Ovary (tissue), 7 donors: ENCODE measurements at regions not wholly inside any gene's neighbourhood (a gene's known extent, or its start where the extent isn't known, plus 50 kb on each side); places are given as distances from the start of the nearest gene placed in this dataset.

Experiments used
- DNase-seq, 5 donors: peaks; one replicate each; pipeline ENCODE4 v3.0.0-alpha.2; 2019 to 2020
- H3K27ac ChIP-seq, 2 donors: fragments of 200-600 bp; one replicate each; pipeline versions ENCODE4 v1.5.1 to v1.8.0; 2019 to 2022
- H3K27me3 ChIP-seq: fragments of 200-600 bp; one replicate; pipeline ENCODE4 v1.8.0; 2022
- H3K36me3 ChIP-seq: fragments of 200-600 bp; sonication (generic); one replicate; pipeline ENCODE4 v1.5.1; 2019
- H3K4me1 ChIP-seq: one replicate; pipeline ENCODE4 v1.8.1; 2013; ENCODE audit warnings: mild to moderate bottlenecking, moderate library complexity; ENCODE audit not compliant: insufficient read depth
- H3K4me3 ChIP-seq: fragments of 200-600 bp; sonication (generic); one replicate; pipeline ENCODE4 v1.5.1; 2017
- H3K9me3 ChIP-seq, 2 donors: fragments of 200-600 bp in 1 of 2; sonication (generic) in 1 of 2; one replicate each; pipeline versions ENCODE4 v1.5.1 to v1.8.1; 2013 to 2019; ENCODE audit warnings: mild to moderate bottlenecking in 1 of 2, moderate library complexity in 1 of 2
- EP300 ChIP-seq: sonication (generic); formaldehyde crosslinking; IDR thresholded peaks from one replicate; pipeline ENCODE4 v1.6.1; 2017; ENCODE audit warnings: antibody characterized with exemption
- POLR2A ChIP-seq: fragments of 450-650 bp; IDR thresholded peaks from one replicate; pipeline ENCODE4 v1.6.1; 2017; ENCODE audit warnings: antibody characterized with exemption, mild to moderate bottlenecking, moderate library complexity
- WGBS, 3 donors: extraction: QIAGEN DNeasy Blood & Tissue Kit in 1 of 3; methylation state at CpG; one replicate each; pipeline versions ENCODE4 v1.1.5 to v1.1.7; 2013 to 2017; 5-methylcytosine and 5-hydroxymethylcytosine counted together
- intact Hi-C, 4 donors: fragments of 100-400 bp; cut with DNase I; formaldehyde crosslinking; loops; one replicate each; pipeline versions ENCODE4 v1.11.0 to v1.15.1; 2022 to 2023
- TF ChIP-seq, protein P1 (sequence below), 3 donors: fragments of 450-650 bp in 2 of 3; fragments of 200-600 bp in 1 of 3; IDR thresholded peaks; one replicate each; pipeline versions ENCODE4 v1.5.1 to v1.8.0; 2016 to 2022; ENCODE audit warnings: antibody characterized with exemption in 3 of 3, mild to moderate bottlenecking in 1 of 3
- donor health status: DM: no; HTN: no; CAD: no; lungs with moderate emphysema.
- donor health status: DM: no; HTN: no; CAD: no.
- donor health status: Bipolar disorder and iron deficiency.
- donor health status: DM: no; HTN: no; CAD: no.
- donor health status: DM: yes; HTN: yes; CAD: no.

DNA sequence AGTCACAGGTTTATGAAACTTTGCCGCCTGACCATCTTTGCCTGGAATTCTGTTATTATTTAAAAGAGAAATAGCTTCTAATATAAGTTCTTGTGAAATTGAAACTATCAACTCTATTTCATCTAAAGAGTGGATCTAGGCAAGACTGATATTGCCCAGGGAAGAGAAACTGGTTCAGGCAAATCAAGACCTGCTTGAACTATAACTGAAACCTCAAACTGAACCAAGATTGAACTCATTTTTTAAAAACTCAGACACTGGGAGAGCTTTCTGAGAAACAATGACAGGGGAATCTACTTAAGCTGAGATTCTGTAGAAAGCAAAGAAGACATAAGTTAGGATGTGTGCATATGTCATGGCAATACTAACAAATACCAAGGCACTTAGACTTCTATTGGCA is 815.8 kb downstream of the BRINP1 start:
- Histone ChIP-seq H3K27ac (no peak overlapping the region), H3K4me1 (no peaks in the 10 kb centered on the region), H3K4me3 (no peak overlapping the region), H3K27me3 (no peaks in the 10 kb centered on the region), H3K36me3 (no peaks in the 10 kb centered on the region), H3K9me3 (no peaks in the 10 kb centered on the region)
- TF ChIP-seq EP300, result no peak
- TF ChIP-seq, protein P1, sequence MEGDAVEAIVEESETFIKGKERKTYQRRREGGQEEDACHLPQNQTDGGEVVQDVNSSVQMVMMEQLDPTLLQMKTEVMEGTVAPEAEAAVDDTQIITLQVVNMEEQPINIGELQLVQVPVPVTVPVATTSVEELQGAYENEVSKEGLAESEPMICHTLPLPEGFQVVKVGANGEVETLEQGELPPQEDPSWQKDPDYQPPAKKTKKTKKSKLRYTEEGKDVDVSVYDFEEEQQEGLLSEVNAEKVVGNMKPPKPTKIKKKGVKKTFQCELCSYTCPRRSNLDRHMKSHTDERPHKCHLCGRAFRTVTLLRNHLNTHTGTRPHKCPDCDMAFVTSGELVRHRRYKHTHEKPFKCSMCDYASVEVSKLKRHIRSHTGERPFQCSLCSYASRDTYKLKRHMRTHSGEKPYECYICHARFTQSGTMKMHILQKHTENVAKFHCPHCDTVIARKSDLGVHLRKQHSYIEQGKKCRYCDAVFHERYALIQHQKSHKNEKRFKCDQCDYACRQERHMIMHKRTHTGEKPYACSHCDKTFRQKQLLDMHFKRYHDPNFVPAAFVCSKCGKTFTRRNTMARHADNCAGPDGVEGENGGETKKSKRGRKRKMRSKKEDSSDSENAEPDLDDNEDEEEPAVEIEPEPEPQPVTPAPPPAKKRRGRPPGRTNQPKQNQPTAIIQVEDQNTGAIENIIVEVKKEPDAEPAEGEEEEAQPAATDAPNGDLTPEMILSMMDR (IDR thresholded peaks at IDR 0.05), result no peak
- TF ChIP-seq POLR2A, result no peak
- no peak for DNase-seq
- 82 to 88% (median 88%) methylated on average over 1 of the region's 1 CpG for WGBS, 3 donors
- intact Hi-C loops, result no loop called here

DNA sequence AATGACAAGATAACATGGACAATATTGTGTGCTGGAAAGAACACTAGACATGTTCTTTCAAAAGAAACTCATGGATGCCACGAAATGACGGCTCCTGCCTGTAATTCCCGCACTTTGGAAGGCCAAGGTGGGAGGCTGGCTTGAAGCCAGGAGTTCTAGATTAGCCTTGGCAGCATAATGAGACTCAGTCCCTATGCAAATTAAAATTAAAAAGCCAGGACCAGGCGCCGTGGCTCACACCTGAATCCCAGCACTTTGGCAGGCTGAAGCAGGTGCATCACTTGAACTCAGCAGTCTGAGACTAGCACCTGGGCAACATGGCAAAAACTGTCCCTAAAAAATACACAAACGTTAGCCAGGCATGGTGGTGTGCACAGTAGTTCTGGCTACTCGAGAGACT is 814.2 kb downstream of the BRINP1 start:
- 54 to 71% (median 63%) methylated on average over 7 of the region's 7 CpGs for WGBS, 3 donors
- Histone ChIP-seq H3K9me3 (no peaks in the 10 kb centered on the region), H3K4me3 (no peak overlapping the region), H3K27ac (no peak overlapping the region), H3K36me3 (no peaks in the 10 kb centered on the region), H3K4me1 (no peaks in the 10 kb centered on the region), H3K27me3 (no peaks in the 10 kb centered on the region)
- intact Hi-C loops, result no loop called here
- TF ChIP-seq, protein P1 (IDR thresholded peaks at IDR 0.05), result no peak
- no peak for TF ChIP-seq EP300
- TF ChIP-seq POLR2A, result no peak
- no peak for DNase-seq

DNA sequence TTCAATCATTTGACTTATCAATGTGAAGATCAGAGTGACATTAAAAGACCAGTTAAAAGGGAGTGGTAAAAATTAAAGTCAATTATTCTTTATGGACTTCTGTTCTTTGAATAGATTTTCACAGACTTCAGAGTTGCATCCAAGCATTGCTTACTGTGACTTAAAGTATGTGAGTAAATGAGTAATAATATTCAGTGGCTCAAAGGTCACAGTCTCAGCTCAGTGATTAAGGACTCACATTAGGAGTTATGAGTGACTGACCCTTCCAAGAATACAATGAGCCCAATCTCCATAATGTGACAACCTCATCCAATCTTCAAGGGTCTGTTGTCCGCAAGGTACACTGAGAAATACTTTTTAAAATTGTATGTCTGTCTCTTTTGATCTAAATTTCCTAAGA is 811.2 kb downstream of the BRINP1 start:
- TF ChIP-seq, protein P1 (IDR thresholded peaks at IDR 0.05), result no peak
- TF ChIP-seq POLR2A (no peak), EP300 (no peak)
- no peak for DNase-seq
- no peak overlapping the region for H3K27ac ChIP-seq
- intact Hi-C loops, result no loop called here
- no peak overlapping the region for H3K4me3 ChIP-seq
- H3K27me3 ChIP-seq, result no peaks in the 10 kb centered on the region
- WGBS, 3 donors, result 86 to 90% (median 86%) methylated on average over 1 of the region's 1 CpG
- H3K9me3 ChIP-seq, result no peaks in the 10 kb centered on the region
- H3K36me3 ChIP-seq, result no peaks in the 10 kb centered on the region
- H3K4me1 ChIP-seq, result no peaks in the 10 kb centered on the region

DNA sequence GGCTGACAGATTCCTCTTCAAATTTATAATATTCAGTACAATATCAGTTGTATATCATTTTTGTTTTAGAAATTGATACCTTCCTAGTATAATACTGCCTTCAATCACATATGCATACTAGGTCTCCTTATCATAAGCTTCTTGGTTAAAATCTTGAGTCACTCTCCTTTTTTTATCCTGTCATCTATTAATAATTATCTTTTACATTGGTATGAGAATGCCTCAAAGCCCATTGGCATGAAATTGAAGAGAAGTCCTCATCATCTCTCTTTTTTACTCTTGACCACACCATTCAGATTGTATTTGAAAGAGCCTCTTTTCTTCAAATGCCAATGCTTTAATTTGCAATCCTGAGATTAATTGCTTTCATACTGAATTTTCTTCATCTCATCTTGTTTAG is 810.3 kb downstream of the BRINP1 start:
- TF ChIP-seq POLR2A (no peak), EP300 (no peak)
- TF ChIP-seq, protein P1 (IDR thresholded peaks at IDR 0.05), result no peak
- no peak overlapping the region for H3K4me3 ChIP-seq
- H3K4me1 ChIP-seq, result no peaks in the 10 kb centered on the region
- no peaks in the 10 kb centered on the region for H3K27me3 ChIP-seq
- intact Hi-C loops, result no loop called here
- no peaks in the 10 kb centered on the region for H3K36me3 ChIP-seq
- DNase-seq, result no peak
- no peak overlapping the region for H3K27ac ChIP-seq
- no peaks in the 10 kb centered on the region for H3K9me3 ChIP-seq

DNA sequence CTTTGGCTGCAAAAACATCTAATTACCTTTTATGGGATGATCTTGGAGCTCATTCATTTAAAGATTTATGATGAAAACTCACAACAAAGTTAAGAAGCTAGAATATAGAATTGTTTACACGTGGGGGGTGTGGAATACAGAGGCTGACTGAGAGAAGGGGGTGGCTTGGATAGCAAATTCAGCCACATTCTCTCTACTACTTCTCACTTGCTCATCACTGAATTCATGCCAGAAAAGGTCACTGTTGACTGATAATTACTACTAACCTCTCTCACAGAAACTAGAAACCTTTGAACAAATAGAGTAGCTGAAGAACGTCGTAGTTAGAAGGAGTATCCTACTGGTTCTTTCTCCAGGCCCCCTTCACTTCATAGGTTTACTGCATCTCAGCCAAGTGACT is 808.2 kb downstream of the BRINP1 start:
- no peaks in the 10 kb centered on the region for H3K36me3 ChIP-seq
- H3K4me3 ChIP-seq, result no peak overlapping the region
- H3K9me3 ChIP-seq, result no peaks in the 10 kb centered on the region
- H3K27me3 ChIP-seq, result no peaks in the 10 kb centered on the region
- DNase-seq, result no peak
- no peaks in the 10 kb centered on the region for H3K4me1 ChIP-seq
- H3K27ac ChIP-seq, result no peak overlapping the region
- 6 to 14% (median 7%) methylated on average over 3 of the region's 3 CpGs for WGBS, 3 donors
- intact Hi-C loops, result no loop called here
- TF ChIP-seq, protein P1 (IDR thresholded peaks at IDR 0.05), result no peak
- TF ChIP-seq EP300, result no peak
